SJCRH30 (cell line): ENCODE measurements at regions not wholly inside any gene's neighbourhood (a gene's known extent, or its start where the extent isn't known, plus 50 kb on each side); places are given as distances from the start of the nearest gene placed in this dataset.

ENCODE experiments used
- DNase-seq, 2 experiments: peaks; one replicate each; pipeline ENCODE4 v3.0.0-alpha.2; 2015 to 2020
- H3K27ac ChIP-seq: fragments of 250-450 bp; sonication (Bioruptor Pico); 2 replicates; pipeline ENCODE4 v1.5.1; 2020; ENCODE audit warnings: mild to moderate bottlenecking, moderate library complexity
- H3K27me3 ChIP-seq: fragments of 250-450 bp; sonication (Bioruptor Pico); 2 replicates; pipeline ENCODE4 v1.5.1; 2020; ENCODE audit warnings: mild to moderate bottlenecking, moderate library complexity
- H3K36me3 ChIP-seq: fragments of 250-450 bp; sonication (Bioruptor Pico); 2 replicates; pipeline ENCODE4 v1.5.1; 2020; ENCODE audit warnings: mild to moderate bottlenecking, moderate library complexity
- H3K4me1 ChIP-seq: fragments of 250-450 bp; sonication (Bioruptor Pico); 2 replicates; pipeline ENCODE4 v1.5.1; 2020; ENCODE audit warnings: mild to moderate bottlenecking, moderate library complexity
- H3K4me3 ChIP-seq: fragments of 250-450 bp; sonication (Bioruptor Pico); 2 replicates; pipeline ENCODE4 v1.5.1; 2020; ENCODE audit warnings: mild to moderate bottlenecking, moderate library complexity
- H3K9me3 ChIP-seq: fragments of 250-450 bp; sonication (Bioruptor Pico); replicated peaks from 2 replicates; pipeline ENCODE4 v1.5.1; 2020; ENCODE audit warnings: mild to moderate bottlenecking, moderate library complexity

DNA sequence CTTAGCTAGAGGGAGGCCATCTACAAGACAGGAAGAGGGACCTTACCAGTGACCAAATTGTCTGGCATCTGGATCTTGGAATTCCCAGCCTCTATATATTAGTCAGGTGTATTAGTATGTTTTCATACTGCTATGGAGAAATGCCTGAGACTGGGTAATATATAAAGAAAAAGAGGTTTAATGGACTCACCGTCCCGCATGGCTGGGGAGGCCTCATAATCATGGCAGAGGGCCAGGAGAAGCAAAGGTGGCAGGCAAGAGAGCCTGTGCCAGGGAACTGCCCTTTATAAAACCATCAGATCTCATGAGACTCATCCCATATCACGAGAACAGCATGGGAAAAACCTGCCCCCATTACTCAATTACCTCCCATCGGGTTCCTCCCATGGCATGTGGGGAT lies 500.2 kb downstream of the SHISA9 start:
- Histone ChIP-seq H3K27ac (no peak overlapping the region), H3K9me3 (no peaks in the 10 kb centered on the region)
- no peak for DNase-seq

GRCh38 chr16:13402601-13403000 lies 501.2 kb downstream of the SHISA9 start:
- no peaks in the 10 kb centered on the region for H3K9me3 ChIP-seq
- DNase-seq = no peak
- H3K4me3 ChIP-seq = no peak overlapping the region
- no peaks in the 10 kb centered on the region for H3K36me3 ChIP-seq
- no peaks in the 10 kb centered on the region for H3K27me3 ChIP-seq
- H3K4me1 ChIP-seq = no peaks in the 10 kb centered on the region
- no peak overlapping the region for H3K27ac ChIP-seq

More for the DNA sequence above, 500.2 kb downstream of the SHISA9 start:
- no peaks in the 10 kb centered on the region for H3K4me1 ChIP-seq
- no peaks in the 10 kb centered on the region for H3K36me3 ChIP-seq
- no peaks in the 10 kb centered on the region for H3K27me3 ChIP-seq
- H3K4me3 ChIP-seq = no peak overlapping the region

GRCh38 chr16:13403326-13403725 lies 501.9 kb downstream of the SHISA9 start:
- Histone ChIP-seq H3K27ac (no peak overlapping the region), H3K4me1 (no peaks in the 10 kb centered on the region), H3K36me3 (no peaks in the 10 kb centered on the region), H3K27me3 (no peaks in the 10 kb centered on the region), H3K9me3 (no peaks in the 10 kb centered on the region), H3K4me3 (no peak overlapping the region)
- no peak for DNase-seq

DNA sequence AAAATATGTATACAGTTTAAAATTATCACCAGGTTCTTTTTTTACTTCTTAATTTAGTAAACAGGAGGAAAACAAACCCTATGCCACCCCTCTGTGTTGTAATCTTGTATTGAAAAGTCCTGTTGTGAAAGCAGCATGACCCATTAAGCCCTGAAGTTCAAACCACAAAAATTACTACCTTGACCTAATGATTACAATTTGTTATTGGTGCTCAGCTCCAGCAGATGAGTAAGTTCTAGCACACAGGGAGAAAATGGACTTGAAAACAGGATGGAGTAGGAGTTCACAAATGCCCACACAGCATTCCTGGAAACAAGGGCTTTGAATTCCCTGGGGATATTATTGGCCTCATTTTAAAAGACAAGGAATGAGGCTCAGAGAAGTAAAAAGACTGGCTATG lies 505.8 kb upstream of the ERCC4 start:
- DNase-seq = no peak
- no peaks in the 10 kb centered on the region for H3K36me3 ChIP-seq
- H3K9me3 ChIP-seq = no peaks in the 10 kb centered on the region
- no peak overlapping the region for H3K4me3 ChIP-seq
- no peak overlapping the region for H3K27ac ChIP-seq
- H3K4me1 ChIP-seq = no peaks in the 10 kb centered on the region
- no peaks in the 10 kb centered on the region for H3K27me3 ChIP-seq

DNA sequence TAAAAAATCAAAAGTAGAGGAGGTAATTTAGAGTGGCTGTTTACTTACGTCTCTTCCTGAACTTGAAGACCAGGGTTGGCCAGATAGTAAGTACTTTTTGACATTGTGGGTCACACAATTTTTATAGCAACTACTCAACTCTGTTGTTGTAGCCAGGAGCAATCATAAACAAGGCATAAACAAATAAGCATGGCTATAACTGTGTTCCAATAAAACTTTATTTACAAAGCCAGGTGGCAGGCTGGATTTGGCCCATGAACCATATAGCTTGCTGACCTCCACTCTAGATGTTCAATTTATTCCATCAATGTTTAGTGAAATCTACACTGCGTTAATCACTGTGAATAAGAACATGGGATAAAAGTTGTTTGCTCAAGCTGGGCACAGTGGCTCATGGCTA lies 500.4 kb upstream of the ERCC4 start:
- no peaks in the 10 kb centered on the region for H3K4me1 ChIP-seq
- no peak for DNase-seq
- no peaks in the 10 kb centered on the region for H3K9me3 ChIP-seq
- H3K36me3 ChIP-seq = no peaks in the 10 kb centered on the region
- H3K27ac ChIP-seq = no peak overlapping the region
- H3K27me3 ChIP-seq = no peaks in the 10 kb centered on the region
- H3K4me3 ChIP-seq = no peak overlapping the region

DNA sequence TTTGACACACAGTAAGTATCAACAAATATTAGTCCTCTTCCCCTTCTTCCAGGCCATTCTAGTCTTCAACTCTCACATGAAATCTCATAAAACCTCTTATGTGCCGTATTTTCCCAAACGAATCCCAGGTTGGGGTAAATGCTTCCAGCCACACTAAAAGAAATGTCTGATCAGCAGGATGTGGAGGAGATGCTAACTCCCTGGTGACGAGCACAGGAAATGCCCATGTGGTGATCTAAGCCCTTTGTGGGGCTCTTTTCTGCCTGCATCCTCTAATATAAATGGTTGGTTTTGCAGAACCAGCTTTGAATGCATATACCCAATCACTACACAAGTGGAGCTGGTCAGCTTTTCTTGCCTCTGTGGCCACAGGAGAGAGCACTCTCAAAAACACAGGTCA lies 498.2 kb upstream of the ERCC4 start:
- Histone ChIP-seq H3K27ac (no peak overlapping the region), H3K4me3 (no peak overlapping the region), H3K9me3 (no peaks in the 10 kb centered on the region), H3K36me3 (no peaks in the 10 kb centered on the region), H3K27me3 (no peaks in the 10 kb centered on the region), H3K4me1 (no peaks in the 10 kb centered on the region)
- no peak for DNase-seq

DNA sequence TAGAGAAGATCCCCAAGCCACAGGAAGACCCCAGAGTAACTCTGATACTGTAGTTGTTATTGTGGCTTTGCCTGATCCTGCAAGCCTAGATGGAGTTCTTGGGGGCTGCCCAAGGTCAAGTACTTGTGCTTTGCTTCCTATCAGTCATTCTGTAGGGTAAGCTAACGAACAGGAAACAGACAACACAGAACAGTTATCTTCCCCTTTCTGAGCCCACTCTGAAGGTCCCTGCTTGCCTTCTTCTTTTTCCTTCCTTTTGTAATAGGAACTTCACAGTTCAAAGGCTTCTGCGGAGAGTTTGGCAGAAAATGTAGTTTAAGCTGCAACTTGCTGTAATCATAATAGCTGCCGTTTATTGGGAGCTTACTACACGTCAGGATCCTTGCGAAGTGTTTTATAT lies 494.1 kb upstream of the ERCC4 start:
- no peak overlapping the region for H3K4me3 ChIP-seq
- no peaks in the 10 kb centered on the region for H3K9me3 ChIP-seq
- no peak for DNase-seq
- no peak overlapping the region for H3K27ac ChIP-seq
- no peaks in the 10 kb centered on the region for H3K36me3 ChIP-seq
- H3K4me1 ChIP-seq = no peaks in the 10 kb centered on the region
- H3K27me3 ChIP-seq = no peaks in the 10 kb centered on the region

- no peak for DNase-seq
- Histone ChIP-seq H3K27ac (no peak overlapping the region), H3K4me3 (no peak overlapping the region), H3K36me3 (no peaks in the 10 kb centered on the region), H3K27me3 (no peaks in the 10 kb centered on the region), H3K4me1 (no peaks in the 10 kb centered on the region), H3K9me3 (no peaks in the 10 kb centered on the region)
Measured at GRCh38 chr16:13426269-13426668, 493.7 kb upstream of the ERCC4 start.

GRCh38 chr16:13426736-13427135 lies 493.2 kb upstream of the ERCC4 start:
- Histone ChIP-seq H3K27ac (no peak overlapping the region), H3K4me1 (no peaks in the 10 kb centered on the region), H3K9me3 (no peaks in the 10 kb centered on the region), H3K4me3 (no peak overlapping the region), H3K36me3 (no peaks in the 10 kb centered on the region), H3K27me3 (no peaks in the 10 kb centered on the region)
- DNase-seq = no peak

- no peaks in the 10 kb centered on the region for H3K27me3 ChIP-seq
- no peak overlapping the region for H3K4me3 ChIP-seq
- no peaks in the 10 kb centered on the region for H3K9me3 ChIP-seq
- no peak for DNase-seq
- H3K27ac ChIP-seq = no peak overlapping the region
- no peaks in the 10 kb centered on the region for H3K4me1 ChIP-seq
- H3K36me3 ChIP-seq = no peaks in the 10 kb centered on the region
Measured at GRCh38 chr16:13427943-13428342, 492.0 kb upstream of the ERCC4 start.

DNA sequence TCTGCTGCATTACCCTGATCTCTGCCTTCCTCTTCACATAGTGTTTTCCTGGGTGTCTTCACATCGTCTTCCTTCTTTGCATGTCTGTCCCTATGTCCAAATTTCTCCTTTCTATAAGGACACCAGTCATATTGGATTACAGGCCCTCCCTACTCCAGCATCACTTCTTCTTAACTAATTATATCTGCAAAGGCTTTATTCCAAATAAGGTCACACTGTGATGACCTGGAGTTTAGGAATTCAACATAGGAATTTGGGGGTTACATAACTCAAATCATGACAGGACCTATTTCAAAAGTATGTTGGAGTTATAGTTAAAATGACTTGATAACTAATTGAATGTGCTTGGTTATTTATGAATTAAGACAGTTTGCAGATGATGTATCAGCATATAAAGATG lies 490.5 kb upstream of the ERCC4 start:
- Histone ChIP-seq H3K4me1 (no peaks in the 10 kb centered on the region), H3K27me3 (no peaks in the 10 kb centered on the region), H3K36me3 (no peaks in the 10 kb centered on the region), H3K9me3 (no peaks in the 10 kb centered on the region), H3K4me3 (no peak overlapping the region), H3K27ac (no peak overlapping the region)
- DNase-seq = no peak

GRCh38 chr16:13435415-13435814 lies 484.5 kb upstream of the ERCC4 start:
- Histone ChIP-seq H3K27me3 (no peaks in the 10 kb centered on the region), H3K9me3 (no peaks in the 10 kb centered on the region), H3K4me1 (no peaks in the 10 kb centered on the region), H3K36me3 (no peaks in the 10 kb centered on the region), H3K27ac (no peak overlapping the region), H3K4me3 (no peak overlapping the region)
- DNase-seq = no peak

DNA sequence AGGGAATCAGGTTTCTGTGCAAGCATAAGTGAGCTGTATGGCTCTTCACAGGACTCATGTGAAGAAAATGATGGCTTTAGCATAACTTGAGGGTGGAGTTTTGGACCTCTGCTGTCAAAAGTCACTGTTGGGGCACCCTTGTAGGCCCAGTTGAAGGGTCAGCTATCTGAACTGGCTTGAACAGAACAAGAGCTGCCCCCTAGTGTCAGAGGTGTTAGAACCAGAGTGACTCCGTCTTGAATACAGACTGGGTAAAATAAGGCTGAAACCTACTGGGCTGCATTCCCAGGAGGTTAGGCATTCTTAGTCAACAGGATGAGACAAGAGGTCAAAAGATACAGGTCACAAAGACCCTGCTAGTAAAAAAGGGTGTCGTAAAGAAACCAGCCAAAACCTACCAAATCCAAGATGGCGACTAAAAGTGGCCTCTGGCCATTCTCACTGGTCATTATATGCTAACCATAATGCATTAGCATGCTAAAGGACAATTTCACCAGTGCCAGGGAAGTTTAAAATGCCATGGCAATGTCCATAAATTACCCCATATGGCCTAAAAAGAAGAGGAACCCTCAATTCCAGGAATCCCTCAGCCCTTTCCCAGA lies 484.0 kb upstream of the ERCC4 start:
- Histone ChIP-seq H3K9me3 (no peaks in the 10 kb centered on the region), H3K4me3 (no peak overlapping the region), H3K4me1 (no peaks in the 10 kb centered on the region), H3K27ac (no peak overlapping the region), H3K27me3 (no peaks in the 10 kb centered on the region), H3K36me3 (no peaks in the 10 kb centered on the region)
- DNase-seq = no peak

GRCh38 chr16:13436641-13437412 lies 483.1 kb upstream of the ERCC4 start:
- Histone ChIP-seq H3K9me3 (no peaks in the 10 kb centered on the region), H3K36me3 (no peaks in the 10 kb centered on the region), H3K27me3 (no peaks in the 10 kb centered on the region), H3K27ac (no peak overlapping the region), H3K4me1 (no peaks in the 10 kb centered on the region), H3K4me3 (no peak overlapping the region)
- no peak for DNase-seq

DNA sequence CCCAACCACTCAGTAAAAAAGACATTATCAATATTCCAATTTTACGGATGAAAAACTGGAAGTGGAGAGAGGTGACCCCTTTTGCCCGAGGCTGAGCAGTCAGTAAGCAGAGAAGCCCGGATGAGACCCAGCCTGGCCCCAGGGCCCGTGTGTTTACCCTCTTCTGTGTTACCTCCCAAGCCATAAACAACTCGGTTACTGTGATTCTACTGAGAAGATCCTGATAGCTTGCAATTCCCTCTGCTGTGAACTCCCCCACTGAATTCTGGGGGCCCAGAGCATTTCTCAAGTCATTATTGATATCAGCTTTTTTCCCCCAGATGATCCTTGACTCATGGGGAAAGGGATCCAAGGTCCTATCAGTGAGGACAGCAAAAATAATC lies 482.6 kb upstream of the ERCC4 start:
- H3K9me3 ChIP-seq = no peaks in the 10 kb centered on the region
- no peaks in the 10 kb centered on the region for H3K36me3 ChIP-seq
- H3K27ac ChIP-seq = no peak overlapping the region
- DNase-seq = no peak
- H3K4me1 ChIP-seq = no peaks in the 10 kb centered on the region
- H3K4me3 ChIP-seq = no peak overlapping the region
- no peaks in the 10 kb centered on the region for H3K27me3 ChIP-seq

DNA sequence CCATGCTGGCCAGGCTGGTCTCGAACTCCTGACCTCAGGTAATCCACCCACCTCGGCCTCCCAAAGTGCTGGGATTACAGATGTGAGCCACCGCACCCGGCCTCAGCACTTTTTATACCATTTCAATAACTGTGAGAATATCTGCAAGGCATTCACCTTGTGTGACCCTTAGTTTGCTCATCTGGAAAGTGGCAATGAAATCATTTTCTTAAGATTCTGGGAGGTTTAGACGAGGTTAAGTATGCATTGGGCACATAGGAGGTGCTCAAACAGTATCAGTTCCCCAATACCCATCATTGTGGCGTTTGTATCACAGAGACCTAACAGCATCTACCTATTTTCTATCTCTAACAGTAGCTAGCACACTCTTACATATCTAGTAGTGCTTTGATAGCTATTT lies 481.9 kb upstream of the ERCC4 start:
- H3K9me3 ChIP-seq = no peaks in the 10 kb centered on the region
- no peaks in the 10 kb centered on the region for H3K36me3 ChIP-seq
- H3K4me1 ChIP-seq = no peaks in the 10 kb centered on the region
- no peak overlapping the region for H3K4me3 ChIP-seq
- no peak overlapping the region for H3K27ac ChIP-seq
- no peaks in the 10 kb centered on the region for H3K27me3 ChIP-seq
- DNase-seq = no peak
